A549 (cell line): ENCODE measurements at regions not wholly inside any gene's neighbourhood (a gene's known extent, or its start where the extent isn't known, plus 50 kb on each side); places are given as distances from the start of the nearest gene placed in this dataset.

Experiments
- ATAC-seq, 2 experiments: fragments of 200-7000 bp in 1 of 2; fragments of >200 bp in 1 of 2; cut with Nextera tagmentation in 1 of 2; cut with Tn5 transposase in 1 of 2; 3 replicates each; pipeline versions ENCODE4 v1.8.0 to v1.9.1; 2018 to 2020; ENCODE audit warnings: mild to moderate bottlenecking in 1 of 2, moderate library complexity in 1 of 2
- CTCF ChIA-PET: fragments of 300-600 bp; sonication (Branson Sonifier 250); formaldehyde crosslinking; extraction: SDS; loops from one replicate; lab custom pipeline; 2021; ENCODE audit warnings: antibody characterized with exemption, inconsistent platforms; lab: Yijun Ruan, JAX
- POLR2A ChIA-PET: fragments of 350-600 bp; formaldehyde crosslinking; extraction: SDS; loops from one replicate; lab custom pipeline; 2021; ENCODE audit warnings: antibody characterized with exemption, inconsistent platforms; lab: Yijun Ruan, JAX
- DNase-seq, 2 experiments: peaks; one replicate each; pipeline versions ENCODE4 v3.0.0 to v3.0.0-alpha.2; 2011 to 2016; ENCODE audit warnings: low read depth in 1 of 2, low spot score in 1 of 2
- FAIRE-seq: peaks from 2 replicates; lab custom pipeline; 2011; peaks lifted over from hg19 to GRCh38; lab: Jason Lieb, UNC
- H3K27ac ChIP-seq, 2 experiments: fragments of >200 bp; sonication (Bioruptor Twin); formaldehyde crosslinking; 3 replicates each; pipeline ENCODE4 v1.5.1; 2016 to 2017
- H3K4me1 ChIP-seq: fragments of >200 bp; sonication (Bioruptor Twin); formaldehyde crosslinking; 3 replicates; pipeline ENCODE4 v1.6.1; 2016
- H3K4me2 ChIP-seq: fragments of >200 bp; sonication (Bioruptor Twin); formaldehyde crosslinking; 3 replicates; pipeline ENCODE4 v1.6.1; 2016
- H3K4me3 ChIP-seq: fragments of >200 bp; sonication (Bioruptor Twin); formaldehyde crosslinking; 3 replicates; pipeline ENCODE4 v1.5.1; 2016
- H3K9me3 ChIP-seq: fragments of >200 bp; sonication (Bioruptor Twin); formaldehyde crosslinking; 3 replicates; pipeline ENCODE4 v1.6.1; 2016
- BHLHE40 ChIP-seq: IDR thresholded peaks from 2 replicates; pipeline ENCODE4 v1.6.1; 2012; ENCODE audit warnings: low read depth, low read length, inconsistent platforms
- CBX2 ChIP-seq: fragments of 200-600 bp; sonication (generic); IDR thresholded peaks from 2 replicates; pipeline ENCODE4 v1.6.1; 2016; ENCODE audit warnings: low read depth, mild to moderate bottlenecking, borderline replicate concordance
- CBX8 ChIP-seq: fragments of 200-600 bp; sonication (generic); IDR thresholded peaks from 2 replicates; pipeline ENCODE4 v1.6.1; 2016
- CEBPB ChIP-seq, 2 experiments: fragments of >200 bp in 1 of 2; sonication (Bioruptor Twin) in 1 of 2; formaldehyde crosslinking in 1 of 2; IDR thresholded peaks; 2 replicates each; pipeline ENCODE4 v1.6.1; 2012 to 2016
- CHD4 ChIP-seq: fragments of 200-600 bp; sonication (generic); IDR thresholded peaks from 2 replicates; pipeline ENCODE4 v1.6.1; 2016; ENCODE audit warnings: antibody characterized with exemption, mild to moderate bottlenecking, borderline replicate concordance
- E2F6 ChIP-seq: IDR thresholded peaks from 2 replicates; pipeline ENCODE4 v1.6.1; 2012; ENCODE audit warnings: low read depth, borderline replicate concordance
- EHF ChIP-seq: fragments of 250-450 bp; sonication (Bioruptor Pico); IDR thresholded peaks from 2 replicates; pipeline ENCODE4 v1.5.0; 2020; ENCODE audit warnings: mild to moderate bottlenecking
- EHMT2 ChIP-seq: fragments of 200-600 bp; sonication (generic); IDR thresholded peaks from 2 replicates; pipeline ENCODE4 v1.6.1; 2016; ENCODE audit warnings: antibody characterized with exemption, low read depth, mild to moderate bottlenecking, moderate library complexity
- EP300 ChIP-seq, 2 experiments: fragments of >200 bp; sonication (Bioruptor Twin); formaldehyde crosslinking; IDR thresholded peaks; 2 replicates in 1 of 2; 3 replicates in 1 of 2; pipeline ENCODE4 v1.6.1; 2016 to 2017
- FOSB ChIP-seq: fragments of 250-450 bp; sonication (Bioruptor Pico); IDR thresholded peaks from 2 replicates; pipeline ENCODE4 v1.5.0; 2020; ENCODE audit warnings: mild to moderate bottlenecking, moderate library complexity
- FOSL2 ChIP-seq, 2 experiments: fragments of 450-650 bp in 1 of 2; fragments of >200 bp in 1 of 2; sonication (Bioruptor Twin) in 1 of 2; formaldehyde crosslinking; IDR thresholded peaks; 2 replicates each; pipeline versions ENCODE4 v1.5.0 to v1.6.1; 2016 to 2020; ENCODE audit warnings: mild to moderate bottlenecking in 1 of 2, moderate library complexity in 1 of 2
- FOXS1 ChIP-seq: fragments of 250-450 bp; sonication (Bioruptor Pico); IDR thresholded peaks from 2 replicates; pipeline ENCODE4 v1.5.0; 2020; ENCODE audit warnings: mild to moderate bottlenecking, moderate library complexity
- GATA3 ChIP-seq: IDR thresholded peaks from 2 replicates; pipeline ENCODE4 v1.6.1; 2012; ENCODE audit warnings: borderline replicate concordance
- HDAC2 ChIP-seq: fragments of 200-600 bp; sonication (generic); IDR thresholded peaks from 2 replicates; pipeline ENCODE4 v1.6.1; 2016
- HOXB13 ChIP-seq: fragments of 250-450 bp; sonication (Bioruptor Pico); IDR thresholded peaks from 2 replicates; pipeline ENCODE4 v1.5.0; 2020; ENCODE audit warnings: low read depth, mild to moderate bottlenecking, moderate library complexity
- HOXB5 ChIP-seq: fragments of 250-450 bp; sonication (Bioruptor Pico); IDR thresholded peaks from 2 replicates; pipeline ENCODE4 v1.5.0; 2020; ENCODE audit warnings: mild to moderate bottlenecking, moderate library complexity
- JUNB ChIP-seq: fragments of >200 bp; sonication (Bioruptor Twin); formaldehyde crosslinking; IDR thresholded peaks from 2 replicates; pipeline ENCODE4 v1.6.1; 2016
- KDM5A ChIP-seq: fragments of 200-600 bp; sonication (generic); IDR thresholded peaks from 2 replicates; pipeline ENCODE4 v1.6.1; 2016; ENCODE audit warnings: antibody characterized with exemption, mild to moderate bottlenecking
- MAFK ChIP-seq: fragments of 450-650 bp; IDR thresholded peaks from 2 replicates; pipeline ENCODE4 v1.6.1; 2014; ENCODE audit not compliant: partially characterized antibody
- MAZ ChIP-seq: fragments of 150-350 bp; IDR thresholded peaks from 2 replicates; pipeline ENCODE4 v1.6.1; 2014; ENCODE audit warnings: antibody characterized with exemption, low read depth, low read length, borderline replicate concordance
- POLR2A ChIP-seq: IDR thresholded peaks from 2 replicates; pipeline ENCODE4 v1.6.1; 2012; ENCODE audit warnings: mild to moderate bottlenecking, low read length
- RARB ChIP-seq: fragments of 250-450 bp; sonication (Bioruptor Pico); IDR thresholded peaks from 2 replicates; pipeline ENCODE4 v1.8.0; 2021; ENCODE audit warnings: mild to moderate bottlenecking, moderate library complexity
- RNF2 ChIP-seq: fragments of 200-600 bp; sonication (generic); IDR thresholded peaks from 2 replicates; pipeline ENCODE4 v1.6.1; 2016; ENCODE audit warnings: low read depth, mild to moderate bottlenecking, antibody characterized with exemption, moderate library complexity, borderline replicate concordance
- SREBF2 ChIP-seq: fragments of 450-650 bp; IDR thresholded peaks from 2 replicates; pipeline ENCODE4 v1.6.1; 2014; ENCODE audit warnings: mild to moderate bottlenecking, moderate library complexity
- TFCP2L1 ChIP-seq: fragments of 250-450 bp; sonication (Bioruptor Pico); IDR thresholded peaks from 2 replicates; pipeline ENCODE4 v1.5.0; 2021; ENCODE audit warnings: mild to moderate bottlenecking
- USF2 ChIP-seq: fragments of 450-650 bp; IDR thresholded peaks from 2 replicates; pipeline ENCODE4 v1.6.1; 2014; ENCODE audit warnings: antibody characterized with exemption
- WGBS: methylation state at CpG from one replicate; pipeline ENCODE4 v1.1.6; 2017; ENCODE audit errors: missing lambda C conversion rate; 5-methylcytosine and 5-hydroxymethylcytosine counted together

- no peaks in the 10 kb centered on the region for H3K9me3 ChIP-seq
- no peak overlapping the region for H3K4me3 ChIP-seq
- peak overlapping the region; percentile 48 for H3K4me2 ChIP-seq
- no peaks in the 10 kb centered on the region for H3K4me1 ChIP-seq
- CTCF ChIA-PET: no interaction called here
- peak overlapping the region; percentile 54 to 66 for H3K27ac ChIP-seq
- WGBS: 71% methylated on average over 1 of the region's 1 CpG
- TF ChIP-seq CBX8: no peak
- TF ChIP-seq E2F6: no peak
- TF ChIP-seq MAZ: no peak
- no peak for TF ChIP-seq CHD4
- no peak for TF ChIP-seq RARB (CRISPR knock-in tag)
- TF ChIP-seq EP300 (IDR thresholded peaks at IDR 0.05): no peak
- TF ChIP-seq BHLHE40: no peak
- TF ChIP-seq RNF2: no peak
- TF ChIP-seq HOXB5: no peak
- no peak for FAIRE-seq
- DNase-seq: no peak
- ATAC-seq: no peak
- POLR2A ChIA-PET: no interaction called here
These were observed 121.0 kb upstream of the EPHA5 start for GRCh38 chr4:65791111-65791811.

GRCh38 chr4:65789805-65790204 is 119.5 kb upstream of the EPHA5 start:
- FAIRE-seq: no peak
- CTCF ChIA-PET: no interaction called here

GRCh38 chr4:65789341-65789740 is 119.1 kb upstream of the EPHA5 start:
- H3K9me3 ChIP-seq: no peaks in the 10 kb centered on the region
- ChIA-PET POLR2A (no interaction called here), CTCF (no interaction called here)
- DNase-seq (no peak), ATAC-seq (no peak), FAIRE-seq (no peak)
- 45% methylated on average over 2 of the region's 2 CpGs for WGBS
- no peaks in the 10 kb centered on the region for H3K4me1 ChIP-seq
- no peak overlapping the region for H3K4me2 ChIP-seq
- no peak overlapping the region for H3K27ac ChIP-seq
- no peak for TF ChIP-seq FOXS1 (CRISPR knock-in tag)
- TF ChIP-seq JUNB: no peak
- TF ChIP-seq HOXB13 (CRISPR knock-in tag): no peak
- TF ChIP-seq USF2: no peak
- no peak for TF ChIP-seq CEBPB (IDR thresholded peaks at IDR 0.05)
- TF ChIP-seq GATA3: no peak
- no peak for TF ChIP-seq FOSL2 (IDR thresholded peaks at IDR 0.05)
- no peak for TF ChIP-seq FOSL2 (CRISPR knock-in tag; IDR thresholded peaks at IDR 0.05)
- TF ChIP-seq RARB (CRISPR knock-in tag): no peak
- no peak for TF ChIP-seq CBX2
- TF ChIP-seq KDM5A: no peak
- no peak for TF ChIP-seq POLR2A
- no peak for TF ChIP-seq HDAC2
- no peak for TF ChIP-seq RNF2
- TF ChIP-seq EHF: no peak
- TF ChIP-seq TFCP2L1 (CRISPR knock-in tag): no peak
- no peak for TF ChIP-seq EHMT2
- H3K4me3 ChIP-seq: no peak overlapping the region

More at GRCh38 chr4:65789805-65790204, 119.5 kb upstream of the EPHA5 start:
- no peak overlapping the region for H3K4me2 ChIP-seq
- TF ChIP-seq SREBF2 (no peak), MAFK (peak; percentile 55), FOSB (no peak)
- POLR2A ChIA-PET: no interaction called here
- H3K4me1 ChIP-seq: no peaks in the 10 kb centered on the region
- DNase-seq: no peak
- ATAC-seq: no peak
- no peak overlapping the region for H3K27ac ChIP-seq
- H3K9me3 ChIP-seq: no peaks in the 10 kb centered on the region
- 95% methylated on average over 2 of the region's 2 CpGs for WGBS
- no peak overlapping the region for H3K4me3 ChIP-seq
